DOHH2 (cell line): ENCODE measurements at regions not wholly inside any gene's neighbourhood (a gene's known extent, or its start where the extent isn't known, plus 50 kb on each side); places are given as distances from the start of the nearest gene placed in this dataset.

ENCODE experiments used
- H3F3A ChIP-seq: fragments of 200-600 bp; sonication (generic), shearing (Covaris generic); 2 replicates; pipeline ENCODE4 v1.6.0; 2016; ENCODE audit warnings: antibody characterized with exemption, mild to moderate bottlenecking; ENCODE audit not compliant: control insufficient read depth, insufficient read depth
- H3K27ac ChIP-seq: fragments of 200-600 bp; sonication (generic); 2 replicates; pipeline ENCODE4 v1.5.1; 2014; ENCODE audit warnings: low read depth, mild to moderate bottlenecking, low read length, moderate library complexity
- H3K27me3 ChIP-seq: fragments of 200-600 bp; sonication (generic); 2 replicates; pipeline ENCODE4 v1.6.1; 2014; ENCODE audit warnings: mild to moderate bottlenecking, low read length, mixed read lengths; ENCODE audit not compliant: control insufficient read depth
- H3K36me3 ChIP-seq: fragments of 200-600 bp; sonication (generic); 2 replicates; pipeline ENCODE4 v1.6.1; 2014; ENCODE audit warnings: mild to moderate bottlenecking, low read length, moderate library complexity, mixed read lengths; ENCODE audit not compliant: control insufficient read depth
- H3K4me1 ChIP-seq: fragments of 200-600 bp; sonication (generic); 2 replicates; pipeline ENCODE4 v1.6.1; 2014; ENCODE audit warnings: mild to moderate bottlenecking, low read length, mixed read lengths; ENCODE audit not compliant: control insufficient read depth
- H3K4me2 ChIP-seq: fragments of 200-600 bp; sonication (generic); 2 replicates; pipeline ENCODE4 v1.6.0; 2014; ENCODE audit warnings: mild to moderate bottlenecking, low read length, moderate library complexity
- H3K4me3 ChIP-seq: fragments of 200-600 bp; sonication (generic); 2 replicates; pipeline ENCODE4 v1.5.1; 2014; ENCODE audit warnings: mild to moderate bottlenecking, low read length, mixed read lengths
- H3K79me2 ChIP-seq: fragments of 200-600 bp; sonication (generic); 2 replicates; pipeline ENCODE4 v1.6.1; 2014; ENCODE audit warnings: mild to moderate bottlenecking, low read length, mixed read lengths; ENCODE audit not compliant: control insufficient read depth
- H3K9me2 ChIP-seq: fragments of 200-600 bp; sonication (generic); replicated peaks from 2 replicates; pipeline ENCODE4 v1.6.1; 2014; ENCODE audit warnings: mild to moderate bottlenecking, low read length, mixed read lengths; ENCODE audit not compliant: control insufficient read depth
- H3K9me3 ChIP-seq: fragments of 200-600 bp; sonication (generic); 2 replicates; pipeline ENCODE4 v1.6.1; 2014; ENCODE audit warnings: antibody characterized with exemption, low read length, mixed read lengths; ENCODE audit not compliant: control insufficient read depth, insufficient read depth
- H4K20me1 ChIP-seq: fragments of 200-600 bp; sonication (generic); 2 replicates; pipeline ENCODE4 v1.6.0; 2014; ENCODE audit warnings: low read depth, mild to moderate bottlenecking, antibody characterized with exemption, low read length, moderate library complexity; ENCODE audit not compliant: control insufficient read depth, insufficient read depth
- EZH2phosphoT487 ChIP-seq: fragments of 200-600 bp; sonication (generic); IDR thresholded peaks from 2 replicates; pipeline ENCODE4 v1.6.1; 2017; ENCODE audit warnings: borderline replicate concordance, mild to moderate bottlenecking, antibody characterized with exemption, low read length, moderate library complexity, mixed read lengths
- TF ChIP-seq, protein P1 (sequence below): fragments of 200-600 bp; sonication (generic); IDR thresholded peaks from one replicate; pipeline ENCODE4 v1.5.1; 2014; ENCODE audit warnings: antibody characterized with exemption, mild to moderate bottlenecking, low read depth, low read length; ENCODE audit not compliant: poor library complexity, severe bottlenecking

DNA sequence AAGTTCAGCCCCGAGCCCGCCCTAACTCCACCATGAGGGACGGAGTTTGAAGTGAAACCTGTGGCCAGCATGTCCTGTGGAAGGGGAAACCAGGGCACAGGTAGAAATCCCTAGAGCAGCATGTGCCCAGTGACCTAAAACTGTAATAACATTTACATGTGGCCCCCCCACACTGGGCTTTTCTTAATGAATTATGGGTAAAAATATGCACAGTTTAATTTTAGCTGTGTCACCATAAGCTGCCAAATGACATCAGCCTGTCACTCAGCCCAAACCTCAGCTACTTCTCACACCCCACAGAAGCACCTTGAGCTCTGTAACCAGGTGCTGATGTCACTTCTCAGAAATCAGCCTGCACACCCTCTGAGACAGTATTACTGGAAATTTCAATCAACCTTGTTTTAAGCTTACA is 50.0 kb upstream of the SLC19A1 start:
- no peak overlapping the region for H3K4me3 ChIP-seq
- H3F3A ChIP-seq: no peaks in the 10 kb centered on the region
- no peak overlapping the region for H3K27ac ChIP-seq
- no peaks in the 10 kb centered on the region for H3K9me2 ChIP-seq
- H4K20me1 ChIP-seq: no peaks in the 10 kb centered on the region
- no peaks in the 10 kb centered on the region for H3K27me3 ChIP-seq
- TF ChIP-seq, protein P1, sequence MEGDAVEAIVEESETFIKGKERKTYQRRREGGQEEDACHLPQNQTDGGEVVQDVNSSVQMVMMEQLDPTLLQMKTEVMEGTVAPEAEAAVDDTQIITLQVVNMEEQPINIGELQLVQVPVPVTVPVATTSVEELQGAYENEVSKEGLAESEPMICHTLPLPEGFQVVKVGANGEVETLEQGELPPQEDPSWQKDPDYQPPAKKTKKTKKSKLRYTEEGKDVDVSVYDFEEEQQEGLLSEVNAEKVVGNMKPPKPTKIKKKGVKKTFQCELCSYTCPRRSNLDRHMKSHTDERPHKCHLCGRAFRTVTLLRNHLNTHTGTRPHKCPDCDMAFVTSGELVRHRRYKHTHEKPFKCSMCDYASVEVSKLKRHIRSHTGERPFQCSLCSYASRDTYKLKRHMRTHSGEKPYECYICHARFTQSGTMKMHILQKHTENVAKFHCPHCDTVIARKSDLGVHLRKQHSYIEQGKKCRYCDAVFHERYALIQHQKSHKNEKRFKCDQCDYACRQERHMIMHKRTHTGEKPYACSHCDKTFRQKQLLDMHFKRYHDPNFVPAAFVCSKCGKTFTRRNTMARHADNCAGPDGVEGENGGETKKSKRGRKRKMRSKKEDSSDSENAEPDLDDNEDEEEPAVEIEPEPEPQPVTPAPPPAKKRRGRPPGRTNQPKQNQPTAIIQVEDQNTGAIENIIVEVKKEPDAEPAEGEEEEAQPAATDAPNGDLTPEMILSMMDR: no peak
- no peak for TF ChIP-seq EZH2phosphoT487
- peaks cover 3% of the 10 kb centered on the region; the same call in 1 of the 2 replicates for H3K9me3 ChIP-seq
- no peaks in the 10 kb centered on the region for H3K79me2 ChIP-seq
- H3K4me2 ChIP-seq: no peak overlapping the region
- no peaks in the 10 kb centered on the region for H3K4me1 ChIP-seq
- H3K36me3 ChIP-seq: no peaks in the 10 kb centered on the region

- Histone ChIP-seq H3K9me2 (no peaks in the 10 kb centered on the region), H3K4me1 (no peaks in the 10 kb centered on the region), H3K27me3 (no peaks in the 10 kb centered on the region)
Measured at GRCh38 chr21:45592626-45593134, 50.4 kb upstream of the SLC19A1 start.

GRCh38 chr21:45593162-45594022 is 50.1 kb upstream of the PCBP3 start:
- Histone ChIP-seq H3K4me3 (peak overlapping the region; percentile 32), H3K4me1 (no peaks in the 10 kb centered on the region), H3K27ac (no peak overlapping the region), H4K20me1 (no peaks in the 10 kb centered on the region), H3K4me2 (0 out of 2 replicates have a peak overlapping the region, but pooled peaks have one; percentile 14), H3K36me3 (no peaks in the 10 kb centered on the region), H3K9me2 (no peaks in the 10 kb centered on the region), H3F3A (no peaks in the 10 kb centered on the region), H3K27me3 (no peaks in the 10 kb centered on the region), H3K79me2 (no peaks in the 10 kb centered on the region), H3K9me3 (peaks cover 3% of the 10 kb centered on the region; the same call in 1 of the 2 replicates)
- TF ChIP-seq, protein P1: no peak
- no peak for TF ChIP-seq EZH2phosphoT487

More at GRCh38 chr21:45592626-45593134, 50.4 kb upstream of the SLC19A1 start:
- Histone ChIP-seq H3K79me2 (no peaks in the 10 kb centered on the region), H4K20me1 (no peaks in the 10 kb centered on the region), H3K36me3 (no peaks in the 10 kb centered on the region), H3K9me3 (peaks cover 3% of the 10 kb centered on the region; the same call in 1 of the 2 replicates), H3K4me2 (no peak overlapping the region), H3K27ac (no peak overlapping the region), H3F3A (no peaks in the 10 kb centered on the region), H3K4me3 (no peak overlapping the region)
- TF ChIP-seq, protein P1: no peak
- no peak for TF ChIP-seq EZH2phosphoT487
